GM19452 (cell line): ENCODE measurements at regions not wholly inside any gene's neighbourhood (a gene's known extent, or its start where the extent isn't known, plus 50 kb on each side); places are given as distances from the start of the nearest gene placed in this dataset.

Experiments used
- ATAC-seq: cut with Tn5 transposase; IDR thresholded peaks from one replicate; pipeline ENCODE4 v1.9.1; 2021; ENCODE audit not compliant: unreplicated experiment

- no peak for ATAC-seq
Measured at GRCh38 chr10:10967029-10967428, 50.6 kb upstream of the CELF2 start.

DNA sequence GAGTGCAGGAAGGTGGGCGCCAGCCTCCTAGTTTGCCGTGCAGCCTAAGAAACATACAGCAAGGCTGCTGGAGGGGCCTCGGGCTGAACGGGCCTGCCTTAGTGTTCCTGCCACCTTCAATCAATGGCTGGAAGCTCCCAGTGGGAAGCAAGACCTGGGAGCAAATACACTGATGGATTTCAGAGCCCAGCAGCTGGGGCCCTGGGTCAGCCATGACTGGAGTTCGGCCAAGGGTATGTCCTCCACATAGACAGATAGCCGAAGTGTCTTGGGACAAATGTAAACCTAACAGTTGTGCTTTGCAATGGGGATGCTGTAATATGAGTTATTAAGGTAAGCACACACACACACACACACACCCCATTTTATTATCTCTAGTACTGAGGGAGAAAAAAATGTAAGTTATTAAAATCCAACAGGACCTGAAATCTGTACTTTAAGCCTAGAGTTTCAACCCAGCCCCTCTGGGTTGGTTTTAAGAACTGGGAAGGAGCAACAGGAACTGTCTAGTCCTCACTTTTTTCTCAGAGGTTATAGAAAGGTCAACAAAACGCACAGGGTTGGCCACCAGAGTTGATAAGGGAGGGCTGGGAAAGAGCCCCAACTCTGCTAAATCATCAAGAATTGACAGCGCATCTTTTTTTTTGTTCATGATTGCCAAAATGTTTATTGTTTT is 50.0 kb upstream of the CELF2 start:
- ATAC-seq: no peak
